Activated CD8-positive, alpha-beta T cell treated with anti-CD3 and anti-CD28 coated beads for 36 hours (primary cell): ENCODE measurements at regions not wholly inside any gene's neighbourhood (a gene's known extent, or its start where the extent isn't known, plus 50 kb on each side); places are given as distances from the start of the nearest gene placed in this dataset.
A peak's percentile ranks its signal among the peaks of the same experiment; 100 is the strongest.

Source experiments
- ATAC-seq: fragments of 200-7000 bp; cut with Tn5 transposase; one replicate; pipeline ENCODE4 v1.10.0; 2021; ENCODE audit warnings: mild to moderate bottlenecking, moderate library complexity
- CTCF ChIA-PET: fragments of 350-600 bp; sonication (Branson Sonifier 250); formaldehyde crosslinking; loops from one replicate; lab custom pipeline; 2021; ENCODE audit warnings: antibody characterized with exemption; lab: Charles Lee
- POLR2A ChIA-PET: fragments of 350-600 bp; sonication (Branson Sonifier 250); formaldehyde crosslinking; loops from one replicate; lab custom pipeline; 2021; ENCODE audit warnings: antibody characterized with exemption; lab: Charles Lee
- DNase-seq: peaks from one replicate; pipeline ENCODE4 v3.0.0-alpha.2; 2020
- H3K27ac Mint-ChIP-seq: one replicate; pipeline ENCODE4 v1.8.0; 2021; ENCODE audit warnings: mild to moderate bottlenecking, mixed read lengths
- H3K27me3 Mint-ChIP-seq: one replicate; pipeline ENCODE4 v1.8.0; 2021; ENCODE audit warnings: mixed read lengths
- H3K36me3 Mint-ChIP-seq: one replicate; pipeline ENCODE4 v1.8.0; 2021; ENCODE audit warnings: low read depth, mixed read lengths
- H3K4me1 Mint-ChIP-seq: one replicate; pipeline ENCODE4 v1.8.0; 2021; ENCODE audit warnings: low read depth, mixed read lengths
- H3K4me3 Mint-ChIP-seq: one replicate; pipeline ENCODE4 v1.8.0; 2021; ENCODE audit warnings: mild to moderate bottlenecking, moderate library complexity, mixed read lengths
- H3K9me3 Mint-ChIP-seq: one replicate; pipeline ENCODE4 v1.8.0; 2021; ENCODE audit warnings: mixed read lengths
- CTCF ChIP-seq: fragments of 200-600 bp; IDR thresholded peaks from one replicate; pipeline ENCODE4 v1.8.0; 2022; ENCODE audit warnings: antibody characterized with exemption, mild to moderate bottlenecking
- intact Hi-C: fragments of 100-400 bp; cut with micrococcal nuclease; formaldehyde crosslinking; loops from one replicate; pipeline ENCODE4 v1.10.0; 2022

DNA sequence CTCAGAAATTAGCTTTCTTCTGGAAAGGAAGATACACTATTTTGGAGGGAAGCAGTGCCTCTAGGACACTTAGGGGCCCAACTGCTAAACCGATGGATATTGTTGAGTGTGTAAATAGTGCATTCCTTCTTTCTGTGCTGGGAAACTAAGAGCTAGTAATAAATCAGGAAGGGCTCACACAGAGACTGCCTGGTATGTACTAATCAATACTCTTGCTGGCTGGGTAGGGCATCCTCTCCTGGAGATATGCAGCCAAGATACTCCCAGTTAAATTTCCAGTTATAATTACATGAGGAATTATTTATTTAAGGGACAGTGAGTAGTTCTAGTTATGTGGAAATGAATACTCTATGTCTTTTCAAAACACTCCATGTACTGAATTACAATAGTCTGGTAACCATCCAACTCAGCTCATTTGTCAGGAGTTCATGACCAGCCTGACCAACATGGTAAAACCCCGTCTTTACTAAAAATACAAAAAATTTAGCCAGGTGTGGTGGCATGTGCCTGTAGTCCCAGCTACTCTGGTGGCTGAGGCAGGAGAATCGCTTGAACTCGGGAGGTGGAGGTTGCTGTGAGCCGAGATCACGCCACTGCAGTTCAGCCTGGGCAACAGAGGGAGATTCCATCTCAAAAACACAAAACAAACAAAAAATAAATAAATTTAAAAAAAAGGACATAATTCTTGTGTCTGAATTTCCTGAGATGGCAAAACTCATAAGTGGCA is 100.0 kb downstream of the OR2B2 start:
- ATAC-seq (no peak), DNase-seq (no peak)
- Mint-ChIP-seq H3K4me3 (peak overlapping the region; percentile 17), H3K27me3 (no peaks in the 10 kb centered on the region), H3K9me3 (no peaks in the 10 kb centered on the region), H3K4me1 (peaks cover 50% of the 10 kb centered on the region), H3K27ac (peak overlapping the region; percentile 55), H3K36me3 (peaks cover 13% of the 10 kb centered on the region)
- no peak for TF ChIP-seq CTCF
- POLR2A ChIA-PET = interaction anchor here (1.8 to 10.7 kb wide), 12 partner anchors 9 to 1780 kb away, joined by 7 to 470 read pairs (median 72); a partner anchor contains a TSS
- intact Hi-C loops = loop anchor here (5.0 kb wide), 1 partner anchor 665 kb away; a partner anchor contains a TSS
- CTCF ChIA-PET = interaction anchor here (7.0 kb wide), 1 partner anchor 83 kb away, joined by 63 read pairs; a partner anchor contains a TSS

- no peak for DNase-seq
- intact Hi-C loops = loop anchor here (5.0 kb wide), 1 partner anchor 664 kb away; a partner anchor contains a TSS
- H3K9me3 Mint-ChIP-seq = no peaks in the 10 kb centered on the region
- ATAC-seq = no peak
- POLR2A ChIA-PET = interaction anchor here (0.8 to 10.7 kb wide), 13 partner anchors 10 to 1791 kb away, joined by 3 to 470 read pairs (median 41); a partner anchor contains a TSS
- H3K4me1 Mint-ChIP-seq = peaks cover 57% of the 10 kb centered on the region
- CTCF ChIA-PET = interaction anchor here (4.7 to 7.0 kb wide), 2 partner anchors 26 to 84 kb away, joined by 17 to 63 read pairs; a partner anchor contains a TSS
- no peaks in the 10 kb centered on the region for H3K27me3 Mint-ChIP-seq
- H3K36me3 Mint-ChIP-seq = peaks cover 13% of the 10 kb centered on the region
- no peak for TF ChIP-seq CTCF
- peak overlapping the region; percentile 88 for H3K4me3 Mint-ChIP-seq
- H3K27ac Mint-ChIP-seq = peak overlapping the region; percentile 87
Observed at GRCh38 chr6:27811451-27811772, 100.8 kb downstream of the OR2B2 start.

- TF ChIP-seq CTCF = no peak
- peak overlapping the region; percentile 87 for H3K27ac Mint-ChIP-seq
- ATAC-seq (no peak), DNase-seq (peak; percentile 56)
- CTCF ChIA-PET = interaction anchor here (0.9 to 7.0 kb wide), 7 partner anchors 11 to 684 kb away, joined by 3 to 63 read pairs (median 6); a partner anchor contains a TSS
- peaks cover 13% of the 10 kb centered on the region for H3K36me3 Mint-ChIP-seq
- POLR2A ChIA-PET = interaction anchor here (0.8 to 10.7 kb wide), 19 partner anchors 11 to 1790 kb away, joined by 3 to 470 read pairs (median 17); a partner anchor contains a TSS
- H3K4me1 Mint-ChIP-seq = peaks cover 59% of the 10 kb centered on the region
- H3K9me3 Mint-ChIP-seq = no peaks in the 10 kb centered on the region
- intact Hi-C loops = loop anchor here (5.0 kb wide), 1 partner anchor 664 kb away; a partner anchor contains a TSS
- H3K4me3 Mint-ChIP-seq = peak overlapping the region; percentile 88
- no peaks in the 10 kb centered on the region for H3K27me3 Mint-ChIP-seq
Observed at GRCh38 chr6:27810768-27811450, 101.3 kb downstream of the OR2B2 start.

GRCh38 chr6:27809939-27810767 is 102.0 kb downstream of the OR2B2 start:
- no peaks in the 10 kb centered on the region for H3K9me3 Mint-ChIP-seq
- H3K4me1 Mint-ChIP-seq = peaks cover 56% of the 10 kb centered on the region
- ChIA-PET POLR2A (interaction anchor here (0.6 to 10.7 kb wide), 26 partner anchors 10 to 1790 kb away, joined by 3 to 470 read pairs (median 6); a partner anchor contains a TSS), CTCF (interaction anchor here (0.9 to 7.0 kb wide), 11 partner anchors 8 to 683 kb away, joined by 3 to 63 read pairs (median 6); a partner anchor contains a TSS)
- ATAC-seq (peak; percentile 38), DNase-seq (peak; percentile 78)
- H3K36me3 Mint-ChIP-seq = peaks cover 13% of the 10 kb centered on the region
- no peak for TF ChIP-seq CTCF
- intact Hi-C loops = loop anchor here (2.0 to 5.0 kb wide), 3 partner anchors 57 to 678 kb away; a partner anchor contains a TSS
- peak overlapping the region; percentile 87 for H3K27ac Mint-ChIP-seq
- H3K4me3 Mint-ChIP-seq = peak overlapping the region; percentile 88
- H3K27me3 Mint-ChIP-seq = no peaks in the 10 kb centered on the region
